ENCODE measurements at regions not wholly inside any gene's neighbourhood (a gene's known extent, or its start where the extent isn't known, plus 50 kb on each side); places are given as distances from the start of the nearest gene placed in this dataset.

DNA sequence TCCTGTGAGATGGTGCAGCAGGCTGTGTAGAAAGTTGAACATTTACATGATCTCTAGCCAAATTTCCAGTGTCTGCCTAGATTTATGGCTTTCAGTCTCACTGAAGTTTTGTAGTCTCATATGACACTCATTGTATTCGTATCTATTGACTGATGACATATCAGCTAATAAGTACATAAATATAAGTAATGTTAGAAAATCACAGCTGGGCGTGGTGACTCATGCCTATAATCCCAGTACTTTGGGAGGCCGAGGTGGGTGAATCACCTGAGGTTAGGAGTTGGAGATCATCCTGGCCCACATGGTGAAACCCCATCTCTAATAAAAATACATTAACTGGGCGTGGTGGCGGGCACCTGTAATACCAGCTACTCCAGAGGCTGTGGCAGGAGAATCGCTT is 54.7 kb upstream of the HTR2A start:
- DNase-seq: no peak

DNA sequence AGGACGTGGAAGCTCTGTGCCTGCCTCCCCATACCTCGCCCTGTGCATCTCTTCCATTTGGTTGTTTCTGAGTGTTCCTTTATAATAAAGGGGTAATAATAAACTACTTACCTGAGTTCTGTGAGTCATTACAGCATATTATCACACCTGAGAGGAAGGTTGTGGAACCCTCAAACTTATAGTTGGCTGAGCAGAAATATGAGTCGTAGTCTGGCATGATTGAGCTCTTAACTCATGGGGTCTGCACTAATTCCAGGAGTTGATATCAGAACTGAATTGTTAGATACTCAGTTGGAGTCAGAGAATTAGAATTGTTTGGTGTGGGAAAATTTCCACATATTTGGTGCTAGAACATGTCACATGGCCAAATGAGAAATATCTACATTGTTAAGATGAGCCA is 52.4 kb upstream of the HTR2A start:
- no peak for DNase-seq

DNA sequence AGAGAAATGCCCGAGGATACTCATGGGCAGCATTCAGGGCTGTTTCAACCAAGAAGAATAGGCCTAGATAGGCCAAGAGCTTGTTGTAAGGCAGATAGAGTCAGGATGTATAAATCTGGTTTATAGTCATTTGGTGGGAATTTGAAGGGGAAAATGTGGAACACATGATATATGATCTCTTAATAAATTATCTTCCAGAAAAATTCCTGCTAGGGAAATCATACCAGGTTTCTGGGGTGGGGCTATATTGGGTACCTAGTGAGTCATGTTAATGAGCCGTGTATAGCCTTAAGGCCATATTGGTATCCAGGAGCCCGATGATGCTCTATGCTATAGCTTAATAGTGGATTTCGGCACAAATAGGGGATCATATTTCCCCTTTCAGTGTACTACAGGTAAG is 51.5 kb upstream of the HTR2A start:
- DNase-seq: no peak

DNA sequence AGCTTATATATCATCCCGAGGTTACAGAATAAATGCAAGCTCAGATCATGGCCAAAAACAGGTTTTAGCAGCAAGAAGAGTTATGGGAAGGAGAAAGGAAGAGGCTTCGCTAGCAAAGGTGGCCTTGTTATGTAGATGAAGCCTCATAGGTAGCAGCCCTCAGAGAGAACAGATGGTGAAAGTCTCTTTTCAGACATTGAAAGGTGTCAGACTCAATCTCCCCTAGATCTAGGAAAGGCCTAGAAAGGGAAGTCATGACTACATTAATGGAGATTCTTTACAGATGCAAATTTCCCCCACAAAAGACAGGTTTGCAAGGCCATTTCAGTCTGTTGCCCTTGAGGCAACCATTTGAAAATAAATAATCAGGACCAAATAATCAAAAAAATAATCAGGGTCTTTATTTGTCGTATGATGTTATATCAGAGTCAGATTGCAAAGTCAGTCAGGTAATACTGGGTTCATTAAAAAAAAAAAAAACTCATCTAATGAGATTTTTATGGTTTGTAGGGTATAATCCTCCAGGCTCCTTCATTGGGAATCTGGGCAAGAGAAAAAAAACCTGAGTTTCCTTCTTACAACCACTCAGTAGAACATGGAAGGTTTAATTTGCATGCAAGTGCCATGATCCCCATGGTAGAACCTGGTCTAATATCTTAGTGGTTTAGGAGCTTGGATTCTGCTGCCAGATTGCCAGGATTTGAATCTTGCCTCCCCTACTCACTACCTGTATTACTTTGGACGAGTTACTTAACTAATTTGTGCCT is 50.8 kb upstream of the HTR2A start:
- DNase-seq: no peak
